Activated naive CD8-positive, alpha-beta T cell treated with anti-CD3 and anti-CD28 coated beads for 36 hours (primary cell): ENCODE measurements at regions not wholly inside any gene's neighbourhood (a gene's known extent, or its start where the extent isn't known, plus 50 kb on each side); places are given as distances from the start of the nearest gene placed in this dataset.
"Not testable (repeated sequence)": the region's sequence is repeated elsewhere in the genome, so short reads cannot be mapped to it uniquely, and the experiment has no call there.

Source experiments
- DNase-seq: peaks from one replicate; pipeline ENCODE4 v3.0.0; 2021
- H3K27ac Mint-ChIP-seq: one replicate; pipeline ENCODE4 v1.8.0; 2022; ENCODE audit warnings: mild to moderate bottlenecking, moderate library complexity, mixed read lengths
- H3K27me3 Mint-ChIP-seq: one replicate; pipeline ENCODE4 v1.8.0; 2022; ENCODE audit warnings: mild to moderate bottlenecking, mixed read lengths
- H3K36me3 Mint-ChIP-seq: one replicate; pipeline ENCODE4 v1.8.0; 2021; ENCODE audit warnings: mild to moderate bottlenecking, mixed read lengths
- H3K4me1 Mint-ChIP-seq: one replicate; pipeline ENCODE4 v1.8.0; 2021; ENCODE audit warnings: mixed read lengths
- H3K4me3 Mint-ChIP-seq: one replicate; pipeline ENCODE4 v1.8.0; 2022; ENCODE audit warnings: mild to moderate bottlenecking, moderate library complexity, mixed read lengths
- H3K9me3 Mint-ChIP-seq: one replicate; pipeline ENCODE4 v1.8.0; 2022; ENCODE audit warnings: mixed read lengths

DNA sequence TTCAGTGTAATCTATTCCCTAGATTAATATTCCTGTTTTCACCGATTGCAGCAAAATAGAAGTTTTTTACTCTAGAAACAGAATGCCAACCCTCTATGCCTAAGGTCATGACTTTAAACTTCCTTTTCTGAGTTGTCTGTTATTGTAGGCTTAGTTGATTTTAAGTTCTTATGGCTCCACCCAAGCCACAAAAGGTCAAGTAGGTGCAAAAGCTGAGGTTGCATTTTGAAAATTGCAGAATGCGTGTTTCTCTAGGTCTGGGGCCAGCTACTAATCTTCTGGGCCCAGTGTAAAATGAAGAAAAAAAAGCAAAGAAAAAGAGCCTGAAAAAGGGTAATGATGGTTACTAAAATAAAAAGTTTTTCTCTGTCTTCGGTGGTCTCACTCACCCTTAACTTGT is 635.7 kb upstream of the FAM98A start:
- no peak for DNase-seq
- Mint-ChIP-seq H3K27me3 (no peaks in the 10 kb centered on the region), H3K4me1 (no peaks in the 10 kb centered on the region), H3K36me3 (no peaks in the 10 kb centered on the region), H3K27ac (no peak overlapping the region), H3K9me3 (peaks cover 9% of the 10 kb centered on the region), H3K4me3 (no peak overlapping the region)

DNA sequence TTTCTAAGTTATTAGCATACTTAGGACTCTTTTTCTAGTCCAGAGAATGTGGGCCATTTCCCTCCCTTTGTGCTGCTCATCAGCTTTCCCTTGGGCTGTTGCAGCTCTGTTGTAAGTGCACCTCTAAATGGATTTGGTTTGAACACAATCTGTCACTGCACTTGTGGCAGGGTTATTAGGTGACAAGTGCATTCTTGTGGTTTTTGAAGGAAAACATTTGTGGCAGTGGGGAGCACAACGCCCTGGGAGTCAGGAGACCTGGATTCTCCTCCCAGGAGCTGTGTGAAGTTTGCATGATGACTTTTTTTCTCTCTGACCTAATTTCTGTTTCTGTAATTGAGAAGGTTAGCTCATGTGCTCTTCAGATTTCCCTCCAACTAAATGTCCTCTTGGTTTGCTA is 630.9 kb upstream of the FAM98A start:
- no peak overlapping the region for H3K4me3 Mint-ChIP-seq
- DNase-seq: no peak
- no peaks in the 10 kb centered on the region for H3K27me3 Mint-ChIP-seq
- H3K9me3 Mint-ChIP-seq: no peaks in the 10 kb centered on the region
- H3K27ac Mint-ChIP-seq: no peak overlapping the region
- H3K36me3 Mint-ChIP-seq: no peaks in the 10 kb centered on the region
- no peaks in the 10 kb centered on the region for H3K4me1 Mint-ChIP-seq

DNA sequence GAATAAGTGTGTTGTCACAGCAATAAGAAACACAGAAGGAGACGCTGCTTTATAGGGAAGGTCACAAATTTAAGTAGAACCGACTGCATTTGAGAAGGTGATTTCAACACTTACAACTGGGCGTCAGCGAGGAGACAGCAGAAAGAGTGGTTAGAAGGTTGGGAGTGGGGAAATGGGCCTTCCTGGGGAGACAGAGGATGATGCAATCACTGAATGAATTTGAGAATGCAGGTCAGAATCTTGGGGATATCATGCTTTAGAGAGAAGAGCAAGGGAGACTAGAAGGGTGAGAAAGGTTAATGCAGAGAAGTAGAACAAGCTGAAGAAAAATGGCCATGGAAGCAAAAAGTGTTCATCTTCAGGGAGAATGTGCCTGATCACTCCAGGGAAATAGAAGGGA is 616.1 kb upstream of the FAM98A start:
- Mint-ChIP-seq H3K27ac (no peak overlapping the region), H3K27me3 (no peaks in the 10 kb centered on the region), H3K9me3 (peaks cover 14% of the 10 kb centered on the region), H3K36me3 (no peaks in the 10 kb centered on the region), H3K4me1 (no peaks in the 10 kb centered on the region), H3K4me3 (no peak overlapping the region)
- no peak for DNase-seq

DNA sequence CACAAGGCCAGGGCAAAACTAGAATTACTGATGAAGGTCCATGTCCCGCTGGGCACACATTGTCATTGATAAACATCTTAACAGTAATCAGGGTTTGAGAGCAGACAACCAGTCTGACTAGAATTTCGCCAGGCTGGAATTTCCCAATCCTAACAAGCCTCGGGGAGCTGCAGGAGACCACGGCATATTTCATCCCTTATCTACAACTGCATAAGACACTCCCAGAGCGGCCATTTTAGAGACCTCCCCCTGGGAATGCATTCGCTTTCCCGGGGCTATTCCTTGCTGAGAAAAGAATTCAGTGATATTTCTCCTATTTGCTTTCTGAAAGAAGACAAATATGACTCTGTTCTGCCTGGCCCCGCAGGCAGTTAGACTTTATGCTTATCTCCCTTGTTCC is 611.3 kb upstream of the FAM98A start:
- peaks cover 41% of the 10 kb centered on the region for H3K9me3 Mint-ChIP-seq
- H3K27me3 Mint-ChIP-seq, H3K4me1 Mint-ChIP-seq, H3K36me3 Mint-ChIP-seq, H3K4me3 Mint-ChIP-seq, H3K27ac Mint-ChIP-seq, DNase-seq: not testable (repeated sequence)

- Mint-ChIP-seq H3K27me3 (no peaks in the 10 kb centered on the region), H3K4me3 (no peak overlapping the region), H3K4me1 (no peaks in the 10 kb centered on the region), H3K27ac (no peak overlapping the region), H3K9me3 (peaks cover 21% of the 10 kb centered on the region), H3K36me3 (no peaks in the 10 kb centered on the region)
- DNase-seq: no peak
Measured at GRCh38 chr2:34204560-34204959, 605.5 kb upstream of the FAM98A start.

DNA sequence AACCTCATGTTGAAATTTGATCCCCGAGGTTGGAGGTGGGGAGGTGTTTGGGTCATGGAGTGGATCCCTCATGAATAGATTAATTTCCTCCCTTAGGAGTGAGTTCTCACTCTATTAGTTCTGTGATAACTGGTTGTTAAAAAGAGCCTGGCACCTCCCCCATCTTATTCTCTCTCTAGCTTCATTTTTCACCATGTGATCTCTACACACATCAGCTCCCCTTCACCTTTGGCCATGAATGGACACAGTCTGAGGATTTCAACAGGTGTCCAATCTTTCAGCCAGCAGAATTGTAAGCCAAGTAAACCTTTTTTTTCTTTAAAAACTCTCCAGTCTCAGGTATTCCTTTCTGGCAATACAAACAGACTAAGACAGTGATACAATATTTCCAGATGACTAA is 602.0 kb upstream of the FAM98A start:
- Mint-ChIP-seq H3K4me3 (no peak overlapping the region), H3K4me1 (no peaks in the 10 kb centered on the region), H3K27ac (no peak overlapping the region), H3K27me3 (no peaks in the 10 kb centered on the region), H3K36me3 (no peaks in the 10 kb centered on the region), H3K9me3 (peaks cover 5% of the 10 kb centered on the region)
- DNase-seq: no peak

DNA sequence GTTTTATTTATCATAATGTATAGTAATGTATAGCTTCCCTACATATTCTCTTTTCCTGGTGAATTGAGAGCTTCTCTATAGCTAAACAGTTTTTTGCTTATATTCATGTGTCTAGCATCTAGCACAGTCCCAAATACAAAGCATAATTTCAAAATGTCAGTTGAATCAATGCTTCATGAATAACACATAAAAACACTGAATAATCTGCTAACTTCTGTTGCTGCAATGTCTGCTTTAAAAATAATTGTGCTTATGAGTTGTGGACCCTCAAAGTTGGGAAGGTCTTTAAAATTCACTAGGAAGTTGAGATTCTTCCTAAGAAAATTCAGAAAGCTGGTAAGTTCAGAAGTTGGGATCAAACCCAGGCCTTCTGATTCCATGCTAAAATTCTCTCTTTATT is 600.9 kb upstream of the FAM98A start:
- no peaks in the 10 kb centered on the region for H3K4me1 Mint-ChIP-seq
- H3K9me3 Mint-ChIP-seq: peaks cover 7% of the 10 kb centered on the region
- no peaks in the 10 kb centered on the region for H3K36me3 Mint-ChIP-seq

DNA sequence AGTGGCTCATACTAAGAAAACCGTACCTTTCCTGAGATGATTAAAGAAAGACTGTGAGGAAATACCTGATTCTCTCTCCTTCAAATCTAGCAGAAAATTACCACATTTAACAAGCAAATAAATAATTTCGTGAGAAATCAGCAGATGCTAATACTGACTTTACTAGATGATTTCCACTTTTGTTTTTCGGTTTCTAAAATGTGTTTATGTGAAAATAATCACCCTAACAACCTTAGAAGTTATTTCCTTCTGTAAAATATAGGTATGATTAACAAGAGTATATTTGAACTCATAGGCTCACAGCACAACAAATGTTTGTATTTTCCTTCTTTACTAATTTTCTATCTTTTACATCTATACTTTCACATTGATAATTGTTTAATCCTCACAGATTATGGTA is 594.1 kb upstream of the FAM98A start:
- Mint-ChIP-seq H3K27me3 (peaks cover 3% of the 10 kb centered on the region), H3K36me3 (no peaks in the 10 kb centered on the region), H3K4me3 (no peak overlapping the region), H3K27ac (no peak overlapping the region), H3K9me3 (peaks cover 2% of the 10 kb centered on the region), H3K4me1 (no peaks in the 10 kb centered on the region)
- no peak for DNase-seq

More for the DNA sequence above, 600.9 kb upstream of the FAM98A start:
- Mint-ChIP-seq H3K4me3 (no peak overlapping the region), H3K27me3 (no peaks in the 10 kb centered on the region), H3K27ac (no peak overlapping the region)
- DNase-seq: no peak

DNA sequence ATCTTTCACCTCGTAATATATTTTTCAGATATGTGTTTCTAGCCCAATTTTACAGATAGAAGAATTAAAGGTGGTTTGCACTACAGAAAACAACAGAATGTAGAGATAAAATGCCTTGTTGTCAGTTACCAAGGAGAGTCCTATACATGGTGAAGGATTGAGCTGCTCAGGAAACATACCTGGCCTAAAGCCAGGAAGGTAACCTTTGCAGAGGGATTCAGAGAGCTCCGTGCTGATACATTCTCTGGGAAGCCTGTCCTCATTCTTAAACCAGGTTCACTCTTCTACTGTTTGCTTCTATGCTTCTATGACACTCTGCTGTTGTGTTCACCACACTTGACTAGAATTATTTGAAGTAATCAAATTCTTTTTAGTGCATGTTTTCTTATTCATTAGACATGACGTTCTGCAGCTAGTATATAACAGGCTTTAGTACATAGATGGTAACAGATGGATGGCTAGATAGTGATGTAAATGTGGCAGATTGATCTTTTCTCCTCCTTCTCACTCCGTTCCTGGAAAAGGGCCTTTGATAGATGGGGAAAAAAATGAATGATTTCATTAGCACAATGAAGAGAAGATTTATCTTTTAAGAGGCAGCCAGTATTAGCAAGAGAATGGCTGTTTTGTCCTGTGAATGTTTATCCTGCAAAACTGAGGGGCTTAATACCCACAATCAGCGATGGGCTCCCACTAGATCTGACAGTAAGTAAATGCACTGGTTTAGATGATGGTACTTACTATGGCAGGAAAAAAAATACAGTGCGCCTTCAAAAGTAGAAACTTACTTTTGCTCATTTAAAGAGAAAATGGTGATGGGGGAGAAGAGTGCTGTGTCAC is 589.6 kb upstream of the FAM98A start:
- no peak overlapping the region for H3K4me3 Mint-ChIP-seq

DNA sequence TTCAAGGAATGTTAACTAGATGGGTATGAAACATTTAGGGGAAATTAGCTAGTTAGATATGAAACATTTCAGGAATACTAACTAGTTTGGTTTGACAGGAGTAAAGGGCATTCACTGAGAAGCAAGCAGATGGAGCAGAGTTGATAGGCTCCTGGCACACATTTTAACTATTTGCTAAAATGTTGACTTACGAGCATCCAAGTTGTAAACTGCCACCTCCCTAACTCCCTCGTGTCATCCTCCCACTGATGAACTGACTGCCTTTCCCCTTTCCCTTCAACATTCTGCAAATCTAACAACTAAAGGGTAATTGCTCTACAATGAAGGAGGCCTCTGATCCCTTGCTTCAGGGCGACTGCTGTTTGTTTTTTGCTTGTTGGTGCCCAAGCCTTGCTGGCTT is 580.4 kb upstream of the FAM98A start:
- no peak overlapping the region for H3K27ac Mint-ChIP-seq
- no peak for DNase-seq
- H3K4me1 Mint-ChIP-seq: no peaks in the 10 kb centered on the region
- H3K4me3 Mint-ChIP-seq: no peak overlapping the region
- peaks cover 2% of the 10 kb centered on the region for H3K9me3 Mint-ChIP-seq
- H3K27me3 Mint-ChIP-seq: no peaks in the 10 kb centered on the region
- no peaks in the 10 kb centered on the region for H3K36me3 Mint-ChIP-seq

More for the DNA sequence above, 589.6 kb upstream of the FAM98A start:
- H3K27ac Mint-ChIP-seq: no peak overlapping the region
- H3K27me3 Mint-ChIP-seq: peaks cover 3% of the 10 kb centered on the region
- no peaks in the 10 kb centered on the region for H3K4me1 Mint-ChIP-seq
- DNase-seq: no peak
- no peaks in the 10 kb centered on the region for H3K36me3 Mint-ChIP-seq
- peaks cover 2% of the 10 kb centered on the region for H3K9me3 Mint-ChIP-seq

- Mint-ChIP-seq H3K27ac (no peak overlapping the region), H3K36me3 (no peaks in the 10 kb centered on the region), H3K9me3 (no peaks in the 10 kb centered on the region), H3K4me3 (no peak overlapping the region), H3K4me1 (no peaks in the 10 kb centered on the region), H3K27me3 (no peaks in the 10 kb centered on the region)
- DNase-seq: no peak
Measured at GRCh38 chr2:34178482-34178881, 579.4 kb upstream of the FAM98A start.

DNA sequence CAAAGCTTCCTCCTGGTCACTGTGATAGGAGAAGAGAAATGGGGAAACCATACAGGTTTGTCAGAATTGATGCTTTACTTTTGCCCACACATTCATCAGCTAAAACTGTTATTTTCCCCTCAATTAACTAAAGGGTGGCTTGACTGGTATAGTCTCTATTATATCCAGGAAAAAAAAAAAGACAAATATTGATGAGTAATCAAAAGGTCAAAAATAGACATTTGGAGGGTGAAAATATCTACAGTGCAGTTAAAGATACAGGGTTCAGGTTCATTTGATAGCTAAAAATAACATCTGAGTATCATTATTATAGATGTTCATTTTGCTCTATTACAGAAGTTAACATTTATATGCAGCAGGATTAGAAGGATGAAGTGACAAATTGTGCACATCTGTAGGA is 577.6 kb upstream of the FAM98A start:
- Mint-ChIP-seq H3K27ac (no peak overlapping the region), H3K36me3 (no peaks in the 10 kb centered on the region), H3K4me1 (no peaks in the 10 kb centered on the region), H3K27me3 (no peaks in the 10 kb centered on the region), H3K9me3 (peaks cover 2% of the 10 kb centered on the region), H3K4me3 (no peak overlapping the region)
- DNase-seq: no peak

GRCh38 chr2:34174506-34174905 is 575.4 kb upstream of the FAM98A start:
- no peaks in the 10 kb centered on the region for H3K27me3 Mint-ChIP-seq
- no peak overlapping the region for H3K27ac Mint-ChIP-seq

GRCh38 chr2:34162231-34162630 is 563.1 kb upstream of the FAM98A start:
- Mint-ChIP-seq H3K27ac (no peak overlapping the region), H3K4me3 (no peak overlapping the region), H3K4me1 (no peaks in the 10 kb centered on the region), H3K36me3 (no peaks in the 10 kb centered on the region), H3K27me3 (no peaks in the 10 kb centered on the region), H3K9me3 (no peaks in the 10 kb centered on the region)
- DNase-seq: no peak

More at GRCh38 chr2:34174506-34174905, 575.4 kb upstream of the FAM98A start:
- H3K9me3 Mint-ChIP-seq: peaks cover 2% of the 10 kb centered on the region
- no peak for DNase-seq
- H3K36me3 Mint-ChIP-seq: no peaks in the 10 kb centered on the region
- H3K4me3 Mint-ChIP-seq: no peak overlapping the region
- H3K4me1 Mint-ChIP-seq: no peaks in the 10 kb centered on the region

GRCh38 chr2:34161549-34161948 is 562.5 kb upstream of the FAM98A start:
- H3K4me1 Mint-ChIP-seq: no peaks in the 10 kb centered on the region
- no peaks in the 10 kb centered on the region for H3K27me3 Mint-ChIP-seq
- no peaks in the 10 kb centered on the region for H3K9me3 Mint-ChIP-seq

DNA sequence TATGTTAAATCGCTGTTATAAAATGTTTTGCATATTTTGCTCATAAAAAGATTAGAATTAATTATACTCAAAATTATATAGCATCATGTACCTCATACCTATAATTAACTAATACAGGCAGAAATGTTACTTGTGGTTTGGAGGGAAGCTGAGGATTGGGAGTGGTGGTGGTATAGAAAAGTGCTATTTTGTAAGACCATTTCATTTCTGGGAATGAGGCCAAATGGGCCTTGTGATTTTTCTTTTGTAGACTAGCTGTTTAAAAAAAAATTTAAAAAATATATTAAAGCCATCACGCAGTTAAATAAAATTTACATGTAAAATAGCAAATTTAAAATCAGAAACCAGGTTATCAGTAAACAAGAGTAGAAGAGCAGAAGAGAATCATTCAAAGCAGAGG is 560.8 kb upstream of the FAM98A start:
- Mint-ChIP-seq H3K9me3 (no peaks in the 10 kb centered on the region), H3K27ac (no peak overlapping the region), H3K27me3 (no peaks in the 10 kb centered on the region), H3K4me3 (no peak overlapping the region), H3K4me1 (no peaks in the 10 kb centered on the region), H3K36me3 (no peaks in the 10 kb centered on the region)
- no peak for DNase-seq

More at GRCh38 chr2:34161549-34161948, 562.5 kb upstream of the FAM98A start:
- no peak overlapping the region for H3K27ac Mint-ChIP-seq
- no peaks in the 10 kb centered on the region for H3K36me3 Mint-ChIP-seq
- H3K4me3 Mint-ChIP-seq: no peak overlapping the region
- DNase-seq: no peak
